ENCODE measurements at regions not wholly inside any gene's neighbourhood (a gene's known extent, or its start where the extent isn't known, plus 50 kb on each side); places are given as distances from the start of the nearest gene placed in this dataset.

GRCh38 chr13:75132701-75133695, 349.0 kb downstream of the TBC1D4 start:
- no peak for DNase-seq (ENCODE audit: extremely low read depth, low read depth)
- no peak for TF ChIP-seq CTCF (IDR thresholded peaks at IDR 0.05; ENCODE audit: low read depth, low read length)

GRCh38 chr13:75129331-75129730, 352.6 kb downstream of the TBC1D4 start:
- TF ChIP-seq CTCF (IDR thresholded peaks at IDR 0.05; ENCODE audit: low read depth, low read length): no peak
- no peak for DNase-seq (ENCODE audit: extremely low read depth, low read depth)

- no peak for TF ChIP-seq CTCF (IDR thresholded peaks at IDR 0.05; ENCODE audit: low read depth, low read length)
- DNase-seq (ENCODE audit: extremely low read depth, low read depth): no peak
Measured at GRCh38 chr13:75124415-75124814, 357.6 kb downstream of the TBC1D4 start.

GRCh38 chr13:75123428-75123827, 358.5 kb downstream of the TBC1D4 start:
- no peak for TF ChIP-seq CTCF (IDR thresholded peaks at IDR 0.05; ENCODE audit: low read depth, low read length)

GRCh38 chr13:75120085-75120484, 361.9 kb downstream of the TBC1D4 start:
- no peak for TF ChIP-seq CTCF (IDR thresholded peaks at IDR 0.05; ENCODE audit: low read depth, low read length)
- DNase-seq (ENCODE audit: extremely low read depth, low read depth): no peak

More at GRCh38 chr13:75123428-75123827, 358.5 kb downstream of the TBC1D4 start:
- DNase-seq (ENCODE audit: extremely low read depth, low read depth): no peak

GRCh38 chr13:75115171-75115570, 366.8 kb downstream of the TBC1D4 start:
- TF ChIP-seq CTCF (IDR thresholded peaks at IDR 0.05; ENCODE audit: low read depth, low read length): no peak
- no peak for DNase-seq (ENCODE audit: extremely low read depth, low read depth)

DNA sequence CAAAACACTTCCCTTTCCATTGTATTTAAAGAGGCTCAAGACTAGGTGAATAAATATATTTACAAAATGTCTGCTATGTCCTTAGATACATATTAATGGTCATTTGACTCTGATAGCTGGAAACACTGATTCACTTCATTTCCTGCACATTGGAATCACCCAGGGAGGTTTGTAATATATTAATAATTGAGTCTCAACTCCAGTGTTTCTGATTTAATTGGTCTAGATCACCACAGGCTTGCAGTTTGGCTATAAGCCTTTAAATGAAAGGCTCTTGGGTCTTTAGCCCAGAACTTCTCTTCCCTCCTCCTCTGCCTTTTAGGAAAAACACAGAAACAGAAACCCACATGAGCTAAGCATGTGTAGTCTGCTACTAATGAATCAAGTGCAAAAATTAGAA, 378.0 kb downstream of the TBC1D4 start:
- no peak for TF ChIP-seq CTCF (IDR thresholded peaks at IDR 0.05; ENCODE audit: low read depth, low read length)
- no peak for DNase-seq (ENCODE audit: extremely low read depth, low read depth)

Data from AG09319 (cell line).